GM03348 (cell line): ENCODE measurements at regions not wholly inside any gene's neighbourhood (a gene's known extent, or its start where the extent isn't known, plus 50 kb on each side); places are given as distances from the start of the nearest gene placed in this dataset.
"Not testable (repeated sequence)": the region's sequence is repeated elsewhere in the genome, so short reads cannot be mapped to it uniquely, and the experiment has no call there.

Source experiments
- DNase-seq: peaks from one replicate; pipeline ENCODE4 v3.0.0; 2012; ENCODE audit warnings: low spot score

DNA sequence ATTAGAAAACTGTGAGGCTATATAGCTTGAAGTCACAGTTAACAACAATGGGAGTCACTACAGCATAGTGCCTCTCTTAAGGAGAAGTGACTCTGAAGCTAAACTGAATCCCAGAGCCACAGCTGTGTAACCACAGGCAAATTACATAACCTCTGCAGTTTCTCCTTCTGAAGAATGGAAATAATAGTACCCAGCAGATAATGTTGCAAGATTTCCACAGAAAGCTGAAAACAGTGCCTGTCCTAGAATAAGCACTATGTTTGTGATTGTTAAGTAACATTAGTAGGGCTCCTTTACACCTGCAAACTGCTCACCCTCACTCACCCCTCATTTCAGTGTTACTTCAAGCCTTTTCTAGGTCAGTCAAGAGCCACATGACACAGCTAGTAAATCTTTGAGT lies 886.7 kb downstream of the PLA2G4A start:
- DNase-seq, result no peak

DNA sequence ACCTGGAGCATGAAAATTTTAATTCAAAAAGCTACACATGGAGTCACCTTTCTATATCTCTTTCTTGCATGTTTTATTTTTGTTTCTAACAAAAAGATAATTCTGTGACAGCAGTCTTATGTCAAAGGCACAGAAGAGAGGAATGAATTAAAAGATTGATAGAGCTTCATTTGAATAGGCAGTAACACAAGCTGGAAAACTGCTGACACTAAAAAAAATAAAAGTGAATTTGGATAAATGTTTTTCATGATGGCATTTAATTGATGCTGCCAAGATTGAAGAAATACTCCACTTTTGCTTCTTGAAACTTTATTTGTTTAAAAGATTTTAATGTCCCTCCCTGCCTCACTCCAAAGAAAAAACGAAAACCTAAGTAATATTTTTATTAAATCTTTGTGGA lies 887.4 kb downstream of the PLA2G4A start:
- no peak for DNase-seq

DNA sequence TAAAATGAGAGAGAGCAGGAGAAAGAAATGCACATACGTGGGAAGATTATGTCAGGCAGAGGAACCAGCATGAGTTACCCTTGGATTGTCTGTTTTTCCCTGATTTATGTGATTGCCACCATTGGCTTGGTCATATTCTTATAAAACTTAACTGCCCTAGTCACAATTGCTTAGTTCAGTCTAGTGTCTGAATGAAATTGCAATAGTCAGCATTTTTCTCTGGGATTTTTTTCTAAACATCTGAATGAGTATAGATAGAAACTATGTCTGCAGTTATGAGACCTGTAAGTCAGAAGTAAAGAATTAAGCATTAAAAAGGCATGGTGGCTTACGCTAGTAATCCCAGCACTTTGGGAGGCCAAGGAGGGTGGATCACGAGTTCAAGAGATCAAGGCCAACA lies 889.8 kb downstream of the PLA2G4A start:
- no peak for DNase-seq

DNA sequence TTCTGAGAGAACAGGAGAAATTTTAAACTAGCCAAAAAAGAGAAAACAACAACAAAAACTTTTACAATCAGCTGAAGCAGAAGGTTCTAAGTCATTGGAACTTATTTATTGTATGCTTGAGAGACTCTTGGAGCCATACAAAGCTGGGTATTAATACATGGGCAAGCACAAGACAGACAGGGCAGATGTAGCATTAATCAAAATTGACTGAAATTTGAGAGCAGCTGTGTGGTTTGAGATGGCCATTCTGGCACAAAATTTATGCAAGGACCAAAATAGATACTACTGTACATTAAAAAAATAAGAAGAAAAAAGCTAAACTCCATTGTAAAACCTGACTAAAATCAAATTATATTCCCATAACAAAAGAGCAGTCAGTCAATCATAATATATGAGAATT lies 892.5 kb downstream of the PLA2G4A start:
- DNase-seq, result no peak

DNA sequence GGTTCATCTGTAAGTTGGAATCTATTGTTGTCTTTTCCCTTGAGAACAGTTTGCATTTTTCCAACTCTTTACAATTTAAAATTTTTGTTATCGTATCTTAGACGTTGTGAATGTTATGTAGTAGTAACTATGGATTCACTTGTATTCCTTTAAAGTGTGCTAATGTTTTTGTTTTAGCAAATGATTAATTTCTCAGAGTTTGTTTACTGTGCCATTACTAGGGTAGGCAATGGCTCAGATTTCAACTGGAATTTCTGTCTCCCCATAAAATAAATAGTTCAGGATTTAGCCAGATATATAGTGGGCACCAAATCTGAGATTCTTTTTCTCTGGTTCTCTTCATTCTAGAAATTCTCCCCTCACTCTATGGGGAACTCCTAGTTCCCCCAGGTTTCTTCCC lies 896.5 kb downstream of the PLA2G4A start:
- no peak for DNase-seq

DNA sequence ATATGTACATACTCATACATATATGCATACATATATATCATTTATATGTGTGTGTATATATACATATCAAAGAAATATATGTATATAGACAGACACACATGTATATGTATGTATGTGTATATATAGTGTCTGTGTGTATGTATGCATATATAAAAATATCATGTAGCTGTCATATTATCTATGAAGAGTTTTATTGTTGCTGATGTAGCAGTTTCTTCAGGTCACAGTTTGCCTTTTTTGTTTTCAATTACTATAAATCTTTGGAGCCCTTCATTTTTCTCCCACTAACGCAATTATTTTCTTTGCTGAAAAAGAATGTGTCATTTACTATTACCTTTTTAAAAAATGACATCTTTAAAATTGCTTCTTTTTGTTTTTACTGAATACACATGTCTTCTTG lies 904.5 kb downstream of the PLA2G4A start:
- no peak for DNase-seq

DNA sequence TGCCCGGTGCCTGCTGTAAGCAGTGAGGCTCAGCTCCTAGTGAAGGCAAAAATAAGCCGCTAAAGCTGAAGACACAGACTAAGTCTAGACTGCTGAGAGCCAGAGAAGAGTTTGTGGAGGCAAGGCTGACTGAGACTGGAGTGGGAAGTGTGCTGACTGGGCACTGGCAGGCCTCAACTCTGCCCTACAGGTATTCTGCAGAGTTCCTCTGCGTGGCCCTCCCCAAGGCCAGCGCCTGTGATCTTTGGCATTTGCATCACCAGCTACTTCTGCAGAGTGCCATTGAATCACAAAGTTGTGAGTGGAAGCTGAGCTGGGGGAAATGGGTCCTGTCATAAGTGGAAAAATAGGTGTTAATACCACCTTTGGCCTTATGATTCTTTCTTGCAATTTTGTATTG lies 905.7 kb downstream of the PLA2G4A start:
- DNase-seq, result no peak

DNA sequence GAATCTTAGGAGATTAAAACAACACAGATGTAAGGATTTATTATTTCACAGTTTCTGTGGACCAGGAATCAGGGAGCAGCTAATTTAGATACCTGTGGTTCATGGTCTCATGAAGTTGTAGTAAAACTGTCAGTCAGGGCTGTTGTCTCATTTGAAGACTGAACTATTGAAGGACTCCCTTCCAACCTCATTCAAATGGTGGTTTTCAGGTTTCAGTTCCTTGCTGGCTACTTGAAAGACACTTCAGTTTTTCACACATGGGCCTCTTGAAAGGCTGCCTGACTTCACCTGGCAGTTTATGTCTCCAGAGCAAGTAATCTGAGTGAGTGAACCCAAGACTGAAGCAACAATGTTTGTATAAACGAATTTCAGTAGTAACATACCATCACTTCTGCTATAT lies 915.9 kb downstream of the PLA2G4A start:
- DNase-seq, result no peak

DNA sequence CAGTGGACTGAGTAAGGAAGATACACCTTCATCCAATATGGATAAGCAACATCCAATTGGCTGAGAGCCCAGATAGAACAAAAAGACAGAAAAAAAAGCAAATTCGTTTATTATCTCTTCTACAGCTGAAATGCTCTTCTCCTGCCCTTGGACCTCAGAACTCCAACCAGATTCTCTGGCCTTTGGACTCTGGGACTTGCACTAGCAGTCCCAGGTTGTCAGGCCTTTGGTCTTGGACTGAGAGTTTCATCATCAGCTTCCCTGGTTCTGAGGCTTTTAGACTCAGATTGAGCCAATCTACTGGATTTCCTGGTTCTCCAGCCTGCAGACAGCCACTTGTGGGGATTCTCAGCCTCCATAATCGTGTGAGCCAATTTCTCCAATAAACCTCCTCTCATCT lies 926.8 kb downstream of the PLA2G4A start:
- DNase-seq, result no peak

DNA sequence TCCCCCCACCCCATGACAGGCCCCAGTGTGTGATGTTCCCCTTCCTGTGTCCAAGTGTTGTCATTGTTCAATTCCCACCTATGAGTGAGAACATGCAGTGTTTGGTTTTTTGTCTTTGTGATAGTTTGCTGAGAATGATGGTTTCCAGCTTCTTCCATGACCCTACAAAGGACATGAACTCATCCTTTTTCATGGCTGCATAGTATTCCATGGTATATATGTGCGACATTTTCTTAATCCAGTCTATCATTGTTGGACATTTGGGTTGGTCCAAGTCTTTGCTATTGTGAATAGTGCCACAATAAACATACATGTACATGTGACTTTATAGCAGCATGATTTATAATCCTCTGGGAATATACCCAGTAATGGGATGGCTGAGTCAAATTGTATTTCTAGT lies 927.9 kb downstream of the PLA2G4A start:
- DNase-seq, result not testable (repeated sequence)

DNA sequence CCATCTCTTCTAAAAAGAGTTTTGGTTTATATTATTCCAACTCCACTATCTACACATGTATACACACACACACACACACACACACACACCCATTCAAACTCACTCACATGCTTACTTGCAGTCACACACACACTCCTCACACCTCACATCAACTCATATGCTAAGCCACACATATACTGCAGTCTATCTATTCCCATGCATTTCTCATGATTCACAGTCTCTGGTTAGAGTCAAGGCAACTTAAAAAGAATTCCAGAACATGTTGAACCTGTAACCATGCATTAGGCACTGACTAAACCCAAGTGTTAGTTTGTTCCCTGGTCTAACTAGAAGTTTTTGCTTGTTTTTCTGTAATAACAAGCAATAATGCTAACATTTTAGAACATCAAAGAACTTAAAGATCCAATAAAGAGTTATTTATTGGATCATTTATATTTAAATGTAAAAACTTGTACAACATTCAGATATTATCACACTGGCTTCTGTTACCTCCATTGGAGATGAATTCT lies 931.1 kb downstream of the PLA2G4A start:
- DNase-seq, result no peak

DNA sequence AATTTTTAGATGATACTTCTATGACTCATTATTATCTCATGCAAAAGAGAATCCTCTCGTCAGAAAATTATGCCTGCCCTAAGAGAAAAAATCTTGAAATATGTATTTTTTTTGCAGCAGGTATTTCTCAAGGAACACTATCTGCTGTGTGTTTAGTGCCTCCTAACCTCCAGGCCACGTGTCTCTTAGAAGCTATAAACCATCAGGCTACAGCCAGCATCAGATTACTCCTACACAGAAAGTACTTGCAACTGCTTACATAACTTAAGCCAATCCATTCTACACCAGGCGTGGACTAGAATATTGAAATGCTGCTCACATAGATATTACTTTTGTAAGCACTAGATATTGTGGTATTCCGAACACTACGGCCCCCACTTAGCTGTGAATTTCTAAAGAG lies 933.4 kb downstream of the PLA2G4A start:
- no peak for DNase-seq

DNA sequence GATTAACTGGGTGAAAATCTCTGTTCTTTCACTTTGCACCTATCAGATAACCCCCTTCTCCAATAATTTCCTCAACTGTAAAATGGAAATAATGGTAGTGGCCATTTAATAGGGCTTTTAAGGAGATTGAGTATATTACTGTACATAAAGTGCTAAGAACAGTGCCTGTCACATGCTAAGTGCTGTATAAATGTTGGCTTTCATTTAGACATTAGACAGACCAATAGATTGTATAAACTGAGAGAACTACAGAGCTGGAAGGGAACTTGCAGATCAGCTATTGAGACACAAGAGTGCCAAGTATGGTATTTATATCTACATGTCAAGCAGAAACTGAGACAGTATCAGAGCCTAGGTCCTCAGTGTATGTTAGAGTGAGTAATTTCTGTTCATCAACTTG lies 934.7 kb downstream of the PLA2G4A start:
- DNase-seq, result no peak

DNA sequence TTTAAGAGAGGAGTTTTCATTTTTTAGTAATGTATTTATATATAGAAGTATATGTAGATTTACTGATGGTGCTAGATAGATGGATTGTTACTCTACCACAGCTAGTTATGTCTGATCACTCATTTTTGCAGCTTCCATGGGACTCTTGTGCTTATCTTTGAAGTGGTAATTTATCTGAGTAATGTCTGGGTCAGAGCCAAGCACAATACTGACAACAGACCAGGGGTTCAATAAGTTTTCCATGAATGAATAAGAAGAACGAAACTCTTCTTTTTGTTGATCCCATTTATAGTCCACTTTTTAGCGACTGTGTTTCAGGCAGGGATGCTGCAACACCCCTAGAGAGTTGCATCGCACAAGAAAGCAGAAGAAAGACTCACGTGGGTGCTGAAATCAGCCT lies 935.2 kb downstream of the PLA2G4A start:
- DNase-seq, result no peak

DNA sequence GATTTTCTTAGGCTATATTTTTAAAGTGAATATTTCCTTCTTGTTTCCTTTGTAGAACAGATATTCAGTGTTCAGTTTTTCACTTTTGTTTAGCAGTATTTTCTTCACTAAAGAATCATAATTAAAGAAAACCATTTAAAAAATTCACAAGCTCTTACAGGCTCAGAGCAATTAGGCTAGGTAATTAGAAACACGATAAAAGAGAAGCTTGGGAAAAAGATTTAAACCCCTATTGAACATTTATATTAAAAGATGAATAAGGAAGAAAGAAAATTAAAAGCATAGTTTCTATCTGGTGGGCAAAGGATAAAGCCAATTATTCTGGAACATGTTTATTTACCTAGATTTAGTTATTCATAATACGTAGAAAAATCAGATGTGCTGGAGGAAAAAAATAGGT lies 942.6 kb downstream of the PLA2G4A start:
- DNase-seq, result no peak

DNA sequence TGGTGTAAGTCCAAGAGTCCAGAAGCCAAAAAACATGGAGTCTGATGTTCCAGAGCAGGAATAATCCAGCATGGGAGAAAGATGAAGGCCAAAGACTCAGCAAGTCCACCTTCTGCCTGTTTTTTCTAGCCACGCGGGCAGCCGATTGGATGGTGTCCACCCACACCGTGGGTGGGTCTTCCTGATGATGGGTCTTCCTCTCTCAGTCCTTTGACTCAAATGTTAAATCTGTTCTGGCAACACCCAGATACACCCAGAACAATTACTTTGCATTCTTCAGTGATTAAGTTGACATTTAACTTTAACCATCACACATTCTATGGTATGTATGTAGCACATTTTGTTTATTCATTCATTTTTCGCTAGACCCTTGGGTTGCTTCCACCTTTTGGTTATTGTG lies 944.4 kb downstream of the PLA2G4A start:
- DNase-seq, result no peak

DNA sequence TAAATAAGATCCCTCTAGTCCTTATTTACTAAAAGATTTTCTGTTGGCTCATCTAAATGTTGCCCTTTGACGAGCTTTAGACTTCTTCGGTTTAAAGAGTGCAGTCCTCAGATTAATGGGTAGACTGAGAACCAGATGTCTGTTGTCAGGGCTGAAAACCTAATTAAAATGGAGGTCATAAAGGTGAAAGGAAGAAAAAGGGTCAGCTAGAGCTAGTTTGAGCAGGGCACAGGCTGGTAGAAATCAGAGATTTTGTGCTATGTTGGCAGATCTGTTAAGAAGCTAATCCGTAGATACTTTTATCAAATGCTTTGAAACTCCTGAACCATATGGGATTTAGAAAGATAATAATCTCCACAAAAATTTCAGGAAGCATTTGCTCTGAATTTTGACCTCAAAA lies 959.0 kb downstream of the PLA2G4A start:
- DNase-seq, result no peak

DNA sequence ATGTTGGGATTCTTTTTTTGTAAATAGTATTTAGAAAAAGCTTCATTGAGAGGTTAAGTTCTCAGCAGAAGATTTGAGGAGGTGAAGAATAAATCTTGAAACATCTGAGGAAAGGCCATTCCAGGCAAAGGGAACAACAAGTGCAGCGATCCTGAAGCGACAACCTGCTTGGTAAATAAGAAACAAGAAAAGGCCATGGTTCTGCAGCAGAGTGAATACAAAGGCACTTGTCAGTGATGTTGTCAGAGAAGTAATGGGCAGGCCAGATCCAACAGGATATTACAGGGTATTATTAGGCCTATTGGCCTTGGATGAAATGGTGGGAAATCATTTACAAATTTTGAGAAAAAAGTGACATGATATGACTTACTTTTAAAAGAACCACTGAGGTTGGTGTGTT lies 960.0 kb downstream of the PLA2G4A start:
- no peak for DNase-seq

DNA sequence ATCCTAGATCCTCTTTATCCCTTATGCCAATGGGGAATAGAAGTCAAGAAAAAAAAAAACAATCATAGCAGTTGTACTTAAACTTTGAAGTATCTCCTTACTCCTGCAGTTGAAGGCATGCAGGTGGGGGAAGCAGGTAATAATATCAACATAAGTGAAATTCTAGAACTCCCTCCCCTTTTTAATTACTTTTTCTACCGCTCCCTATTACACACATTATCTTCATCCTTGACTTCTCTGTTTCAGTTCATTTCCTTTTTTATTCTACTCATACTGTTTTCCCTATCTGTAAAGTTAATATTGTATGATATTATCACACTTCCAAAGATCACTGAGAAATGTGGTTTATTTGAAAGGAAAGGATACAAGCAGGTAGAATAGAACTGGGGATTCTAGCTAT lies 962.0 kb downstream of the PLA2G4A start:
- DNase-seq, result no peak

DNA sequence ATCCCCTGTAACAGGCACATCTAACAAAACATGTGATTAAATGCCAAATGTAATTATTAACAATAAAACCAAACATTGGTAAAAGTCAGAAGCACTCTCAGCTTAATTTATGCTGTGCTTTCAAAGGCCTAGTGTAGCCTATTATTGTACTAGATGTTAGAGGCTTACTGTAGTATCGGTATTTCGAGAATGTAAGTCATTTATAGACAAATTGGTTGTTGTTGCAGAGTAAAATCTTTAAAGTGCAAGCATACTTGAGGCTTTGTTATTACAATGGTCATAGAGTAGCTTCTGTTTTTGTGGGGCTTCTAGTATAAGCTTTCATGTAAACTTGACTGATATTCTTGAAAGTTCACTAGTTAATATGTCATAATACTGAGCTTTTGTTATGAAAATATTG lies 965.8 kb downstream of the PLA2G4A start:
- DNase-seq, result no peak

DNA sequence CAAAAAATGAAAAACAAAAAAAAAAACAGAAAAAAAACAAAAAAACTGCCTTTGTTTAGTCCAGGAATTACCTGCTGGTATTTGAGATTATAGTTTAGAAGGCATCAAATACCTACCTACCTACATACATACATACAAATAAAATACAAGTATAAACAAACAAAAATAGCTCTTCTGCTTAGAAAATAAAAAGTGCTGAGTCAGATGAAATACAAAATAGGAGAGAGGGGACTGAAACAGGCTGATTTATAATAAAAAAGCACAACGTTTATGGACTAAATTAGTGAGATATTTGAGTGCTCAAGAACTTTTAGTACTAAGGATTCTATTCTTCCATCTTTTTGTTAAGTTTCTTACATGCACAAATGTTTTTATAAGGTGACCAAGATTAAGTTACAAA lies 980.8 kb downstream of the PLA2G4A start:
- DNase-seq, result no peak

DNA sequence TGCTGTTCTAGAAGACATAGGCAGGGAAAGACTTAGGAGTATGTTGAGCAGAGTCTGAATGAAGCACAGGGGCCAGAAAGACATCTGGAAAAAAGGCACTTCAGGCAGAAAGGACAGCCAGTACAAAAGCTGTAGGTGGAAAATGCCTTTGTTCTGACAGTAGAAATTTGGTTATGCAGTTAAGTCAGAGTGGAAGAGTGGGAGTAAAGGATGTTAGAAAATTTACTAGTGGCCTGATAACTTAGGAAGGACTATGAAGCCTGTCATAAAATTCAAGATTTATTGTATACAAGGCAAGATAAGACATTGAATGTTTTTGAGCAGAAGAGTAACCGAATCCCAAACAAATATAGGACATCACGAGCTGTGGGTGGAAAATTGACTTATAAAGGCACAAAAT lies 987.9 kb downstream of the PLA2G4A start:
- DNase-seq, result no peak

DNA sequence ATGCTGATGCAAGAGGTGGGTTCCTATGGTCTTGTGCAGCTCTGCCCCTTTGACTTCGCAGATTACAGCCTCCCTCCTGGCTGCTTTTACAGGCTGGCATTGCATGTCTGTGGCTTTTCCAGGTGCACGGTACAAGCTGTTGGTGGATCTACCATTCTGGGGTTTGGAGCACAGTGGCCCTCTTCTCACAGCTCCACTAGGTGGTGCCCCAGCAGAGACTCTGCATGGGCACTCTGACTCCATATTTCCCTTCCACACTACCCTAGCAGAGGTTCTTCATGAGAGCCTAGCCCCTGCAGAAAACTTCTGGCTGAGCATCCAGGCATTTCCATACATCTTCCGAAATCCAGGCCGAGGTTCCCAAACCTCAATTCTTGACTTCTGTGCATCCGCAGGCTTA lies 989.0 kb downstream of the PLA2G4A start:
- no peak for DNase-seq

DNA sequence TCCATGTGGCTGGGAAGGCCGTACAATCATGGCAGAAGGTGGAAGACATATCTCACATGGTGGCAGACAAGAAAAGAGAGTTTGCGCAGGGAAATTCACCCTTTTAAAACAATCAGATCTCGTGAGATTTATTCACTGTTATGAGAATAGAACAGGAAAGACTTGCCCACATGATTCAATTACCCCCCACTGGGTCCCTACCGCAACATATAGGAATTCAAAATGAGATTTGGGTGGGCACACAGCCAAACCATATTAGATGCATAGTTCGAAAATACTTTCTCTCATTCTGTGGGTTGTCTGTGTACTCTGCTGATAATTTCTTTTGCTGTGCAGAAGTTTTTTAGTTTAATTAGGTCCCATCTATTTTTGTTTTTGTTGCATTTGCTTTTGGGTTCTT lies 990.3 kb downstream of the PLA2G4A start:
- no peak for DNase-seq

DNA sequence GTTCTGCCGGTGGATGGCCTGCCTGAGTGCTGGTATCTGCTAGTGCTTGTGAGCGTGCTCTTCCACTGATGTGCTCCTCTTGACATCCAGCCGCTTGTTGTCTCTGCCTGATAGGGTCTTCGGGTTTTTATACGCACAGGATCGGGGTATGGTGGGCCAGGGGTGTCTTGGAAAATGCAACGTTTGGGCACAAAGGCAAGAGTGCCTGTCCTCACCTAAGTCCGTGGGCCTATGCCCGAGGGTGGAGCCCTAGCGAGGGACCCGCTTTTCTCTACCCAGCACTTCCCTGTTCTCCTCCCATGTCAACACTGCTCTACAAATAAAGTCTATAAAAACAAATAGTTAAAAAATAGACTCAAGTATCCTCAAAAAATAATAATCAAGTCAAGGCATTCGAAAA lies 1007.8 kb downstream of the PLA2G4A start:
- DNase-seq, result no peak
